CD14-positive monocyte (primary cell): ENCODE measurements at regions not wholly inside any gene's neighbourhood (a gene's known extent, or its start where the extent isn't known, plus 50 kb on each side); places are given as distances from the start of the nearest gene placed in this dataset.

Experiments
- DNase-seq, 3 donors: peaks; one replicate each; pipeline ENCODE4 v3.0.0-alpha.2; 2011 to 2022
- H2AFZ ChIP-seq: 2 replicates; pipeline ENCODE4 v1.6.0; 2012; ENCODE audit warnings: mild to moderate bottlenecking, low read depth, low read length, inconsistent platforms; ENCODE audit not compliant: insufficient read depth, poor library complexity, severe bottlenecking
- H3K27ac ChIP-seq, 2 donors: 1 replicate in 1 of 2; 2 replicates in 1 of 2; pipeline ENCODE4 v1.5.1; 2012 to 2013; ENCODE audit warnings: low read length in 2 of 2, control low read depth in 1 of 2, inconsistent platforms in 1 of 2, low read depth in 1 of 2, mild to moderate bottlenecking in 1 of 2
- H3K27me3 ChIP-seq, 2 donors: one replicate each; pipeline versions ENCODE4 v1.6.0 to v1.6.1; 2011 to 2013; ENCODE audit warnings: low read length in 2 of 2; ENCODE audit not compliant: control insufficient read depth in 2 of 2, insufficient read depth in 2 of 2
- H3K36me3 ChIP-seq, 2 donors: replicated peaks in 1 of 2; 1 replicate in 1 of 2; 2 replicates in 1 of 2; pipeline versions ENCODE4 v1.5.1 to v1.6.1; 2012 to 2013; ENCODE audit warnings: low read length in 2 of 2, control low read depth in 1 of 2, inconsistent platforms in 1 of 2, mild to moderate bottlenecking in 1 of 2; ENCODE audit not compliant: insufficient read depth in 2 of 2, control insufficient read depth in 1 of 2
- H3K4me1 ChIP-seq, 2 donors: 1 replicate in 1 of 2; 2 replicates in 1 of 2; pipeline versions ENCODE4 v1.5.1 to v1.6.1; 2012 to 2013; ENCODE audit warnings: low read length in 2 of 2, control low read depth in 1 of 2, inconsistent platforms in 1 of 2, mild to moderate bottlenecking in 1 of 2, moderate library complexity in 1 of 2; ENCODE audit not compliant: insufficient read depth in 2 of 2, control insufficient read depth in 1 of 2
- H3K4me2 ChIP-seq: replicated peaks from 2 replicates; pipeline ENCODE3; 2012; ENCODE audit warnings: low read length, moderate library complexity, mild to moderate bottlenecking; ENCODE audit not compliant: poor library complexity, severe bottlenecking; ENCODE audit errors: extremely low read depth
- H3K4me3 ChIP-seq, 3 experiments: fragments of 200-600 bp in 1 of 3; sonication (generic) in 1 of 3; replicated peaks in 1 of 3; 1 replicate in 2 of 3; 2 replicates in 1 of 3; pipeline ENCODE4 v1.5.1; 2011 to 2013; ENCODE audit warnings: low read length in 3 of 3, mild to moderate bottlenecking in 3 of 3, control low read depth in 2 of 3, low read depth in 2 of 3, inconsistent platforms in 1 of 3, moderate library complexity in 1 of 3
- H3K79me2 ChIP-seq: 2 replicates; pipeline ENCODE4 v1.6.0; 2012; ENCODE audit warnings: mild to moderate bottlenecking, control low read depth, inconsistent platforms, low read length, moderate library complexity; ENCODE audit not compliant: insufficient read depth
- H3K9ac ChIP-seq: 2 replicates; pipeline ENCODE4 v1.6.0; 2017; ENCODE audit warnings: low read length, mild to moderate bottlenecking; ENCODE audit not compliant: insufficient read depth, poor library complexity, severe bottlenecking
- H3K9me3 ChIP-seq, 2 donors: replicated peaks in 1 of 2; 1 replicate in 1 of 2; 2 replicates in 1 of 2; pipeline versions ENCODE4 v1.5.1 to v1.6.1; 2012 to 2013; ENCODE audit warnings: low read length in 2 of 2, control low read depth in 1 of 2; ENCODE audit not compliant: control insufficient read depth in 1 of 2, insufficient read depth in 1 of 2
- H4K20me1 ChIP-seq: 2 replicates; pipeline ENCODE4 v1.6.0; 2012; ENCODE audit warnings: mild to moderate bottlenecking, low read length, control low read depth, moderate library complexity; ENCODE audit not compliant: insufficient read depth
- H3K27ac Mint-ChIP-seq, 7 donors: one replicate each; pipeline ENCODE4 v1.8.0; 2020; ENCODE audit warnings: mild to moderate bottlenecking in 7 of 7, mixed read lengths in 7 of 7, moderate library complexity in 6 of 7, inconsistent platforms in 2 of 7
- H3K27me3 Mint-ChIP-seq, 3 donors: one replicate each; pipeline ENCODE4 v1.8.0; 2021 to 2022; ENCODE audit warnings: low read depth in 3 of 3, mild to moderate bottlenecking in 3 of 3, mixed read lengths in 3 of 3, moderate library complexity in 3 of 3, inconsistent platforms in 1 of 3
- H3K36me3 Mint-ChIP-seq, 2 donors: one replicate each; pipeline ENCODE4 v1.8.0; 2020; ENCODE audit warnings: mixed read lengths in 2 of 2, inconsistent platforms in 1 of 2, mild to moderate bottlenecking in 1 of 2
- H3K4me1 Mint-ChIP-seq: one replicate; pipeline ENCODE4 v1.8.0; 2020; ENCODE audit warnings: mild to moderate bottlenecking, mixed read lengths
- H3K4me3 Mint-ChIP-seq, 2 donors: one replicate each; pipeline ENCODE4 v1.8.0; 2020; ENCODE audit warnings: mild to moderate bottlenecking in 2 of 2, mixed read lengths in 2 of 2, moderate library complexity in 1 of 2
- H3K9me3 Mint-ChIP-seq, 7 donors: one replicate each; pipeline ENCODE4 v1.8.0; 2020 to 2022; ENCODE audit warnings: mixed read lengths in 7 of 7, mild to moderate bottlenecking in 6 of 7, moderate library complexity in 6 of 7, inconsistent platforms in 2 of 7
- WGBS: methylation state at CpG from one replicate; pipeline ENCODE4 v1.1.5; 2013; ENCODE audit warnings: missing lambda C conversion rate; ENCODE audit not compliant: insufficient coverage; 5-methylcytosine and 5-hydroxymethylcytosine counted together
- intact Hi-C, 2 donors: fragments of 100-400 bp; cut with micrococcal nuclease; formaldehyde crosslinking; loops; one replicate each; pipeline versions ENCODE4 v1.15.0 to v1.15.1; 2023
- TF ChIP-seq, protein P1 (sequence below): fragments of 200-600 bp; IDR thresholded peaks from one replicate; pipeline ENCODE4 v1.8.0; 2022; ENCODE audit warnings: antibody characterized with exemption, mild to moderate bottlenecking

DNA sequence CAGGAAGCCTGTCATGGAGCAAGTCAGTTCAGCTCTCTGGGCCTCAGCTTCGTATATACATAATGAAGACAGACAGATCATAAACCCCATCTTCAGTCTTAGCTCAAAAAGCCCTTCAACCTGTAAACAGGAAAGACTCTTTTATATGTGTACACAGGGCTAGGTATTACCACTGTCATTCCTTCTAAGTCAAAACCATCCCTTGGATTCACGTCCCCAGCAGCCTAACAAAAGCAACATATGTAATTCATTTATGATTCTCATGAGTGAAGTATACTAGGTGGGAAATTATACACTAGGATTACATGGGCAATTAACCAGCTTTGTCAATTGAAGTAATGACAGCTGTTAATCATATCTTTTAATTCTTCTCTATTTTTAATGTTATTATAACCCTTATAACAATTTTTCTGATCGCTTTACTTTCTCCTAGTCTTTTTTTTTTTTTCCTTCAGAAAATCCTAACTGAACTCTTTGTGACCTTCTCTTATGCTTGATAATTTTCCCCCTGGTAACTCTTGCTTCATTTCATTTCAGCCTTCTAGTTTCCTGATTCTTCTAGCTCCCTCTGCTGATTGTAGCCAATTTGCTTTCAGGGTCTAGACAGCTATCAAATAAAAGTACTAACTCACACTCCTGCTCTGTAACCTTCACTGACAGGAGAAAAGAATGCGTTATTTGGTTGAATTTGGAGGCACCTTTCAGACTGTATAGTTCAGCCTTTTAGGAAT, 99.7 kb downstream of the RBM43 start:
- H3K9me3 ChIP-seq, result no peaks in the 10 kb centered on the region
- WGBS, result no CpG with 5 or more reads among the region's 4 CpGs
- H3K79me2 ChIP-seq, result no peaks in the 10 kb centered on the region
- intact Hi-C loops, result no loop called here
- H3K4me2 ChIP-seq, result no peak overlapping the region
- Mint-ChIP-seq H3K27me3 (peaks cover 0 to 5% (median 4%) of the 10 kb centered on the region in 3 donors), H3K4me3 (no peak overlapping the region), H3K9me3 (peaks cover 0 to 1% (median 0%) of the 10 kb centered on the region in 7 donors), H3K36me3 (no peaks in the 10 kb centered on the region), H3K27ac (no peak overlapping the region), H3K4me1 (no peaks in the 10 kb centered on the region)
- H3K4me1 ChIP-seq, result no peaks in the 10 kb centered on the region
- H3K27ac ChIP-seq, result no peak overlapping the region
- no peaks in the 10 kb centered on the region for H4K20me1 ChIP-seq
- no peak overlapping the region for H3K9ac ChIP-seq
- TF ChIP-seq, protein P1, sequence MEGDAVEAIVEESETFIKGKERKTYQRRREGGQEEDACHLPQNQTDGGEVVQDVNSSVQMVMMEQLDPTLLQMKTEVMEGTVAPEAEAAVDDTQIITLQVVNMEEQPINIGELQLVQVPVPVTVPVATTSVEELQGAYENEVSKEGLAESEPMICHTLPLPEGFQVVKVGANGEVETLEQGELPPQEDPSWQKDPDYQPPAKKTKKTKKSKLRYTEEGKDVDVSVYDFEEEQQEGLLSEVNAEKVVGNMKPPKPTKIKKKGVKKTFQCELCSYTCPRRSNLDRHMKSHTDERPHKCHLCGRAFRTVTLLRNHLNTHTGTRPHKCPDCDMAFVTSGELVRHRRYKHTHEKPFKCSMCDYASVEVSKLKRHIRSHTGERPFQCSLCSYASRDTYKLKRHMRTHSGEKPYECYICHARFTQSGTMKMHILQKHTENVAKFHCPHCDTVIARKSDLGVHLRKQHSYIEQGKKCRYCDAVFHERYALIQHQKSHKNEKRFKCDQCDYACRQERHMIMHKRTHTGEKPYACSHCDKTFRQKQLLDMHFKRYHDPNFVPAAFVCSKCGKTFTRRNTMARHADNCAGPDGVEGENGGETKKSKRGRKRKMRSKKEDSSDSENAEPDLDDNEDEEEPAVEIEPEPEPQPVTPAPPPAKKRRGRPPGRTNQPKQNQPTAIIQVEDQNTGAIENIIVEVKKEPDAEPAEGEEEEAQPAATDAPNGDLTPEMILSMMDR, result no peak
- no peaks in the 10 kb centered on the region for H3K36me3 ChIP-seq
- DNase-seq, result no peak
- no peaks in the 10 kb centered on the region for H3K27me3 ChIP-seq
- H2AFZ ChIP-seq, result no peak overlapping the region
- no peak overlapping the region for H3K4me3 ChIP-seq

DNA sequence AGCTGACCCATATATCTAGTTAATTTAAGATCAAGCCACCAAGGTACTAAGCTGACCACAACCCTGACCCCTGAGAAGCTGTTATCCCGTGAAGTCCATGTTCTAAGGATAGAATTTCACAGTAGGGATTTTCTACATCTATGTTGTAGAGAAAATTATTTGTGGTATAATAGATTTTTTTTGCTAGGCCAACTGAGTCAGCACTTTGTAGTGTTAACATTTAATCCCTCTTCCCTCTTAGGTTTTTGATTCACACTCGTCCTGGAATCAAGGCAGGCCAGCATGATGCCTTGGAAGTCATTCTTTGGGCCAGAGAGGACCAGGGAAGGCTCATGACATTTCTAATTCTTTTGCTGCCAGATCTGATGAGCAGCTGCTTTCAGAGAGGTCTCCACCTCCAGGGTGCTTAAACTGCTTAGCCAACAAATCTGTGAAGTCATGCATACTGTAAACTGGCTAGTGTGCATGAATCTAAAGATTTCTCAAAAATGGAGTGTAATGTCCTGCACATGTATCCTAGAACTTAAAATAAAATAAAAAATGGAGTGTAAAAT, 102.5 kb downstream of the RBM43 start:
- H3K27ac Mint-ChIP-seq, result no peak overlapping the region
- no peak for DNase-seq
- no peak overlapping the region for H3K4me2 ChIP-seq
- no peak overlapping the region for H3K9ac ChIP-seq
- no peaks in the 10 kb centered on the region for H3K9me3 ChIP-seq
- no peak overlapping the region for H3K27ac ChIP-seq
- TF ChIP-seq, protein P1, result no peak
- H3K36me3 ChIP-seq, result no peaks in the 10 kb centered on the region
- H4K20me1 ChIP-seq, result no peaks in the 10 kb centered on the region
- H3K27me3 ChIP-seq, result no peaks in the 10 kb centered on the region
- H3K9me3 Mint-ChIP-seq, result no peaks in the 10 kb centered on the region
- WGBS, result 75% methylated on average over 1 of the region's 2 CpGs
- H2AFZ ChIP-seq, result no peak overlapping the region
- no peaks in the 10 kb centered on the region for H3K4me1 Mint-ChIP-seq
- H3K79me2 ChIP-seq, result no peaks in the 10 kb centered on the region
- peaks cover 0 to 7% (median 4%) of the 10 kb centered on the region in 3 donors for H3K27me3 Mint-ChIP-seq
- H3K4me3 ChIP-seq, result no peak overlapping the region
- H3K36me3 Mint-ChIP-seq, result no peaks in the 10 kb centered on the region
- intact Hi-C loops, result no loop called here
- no peaks in the 10 kb centered on the region for H3K4me1 ChIP-seq
- no peak overlapping the region for H3K4me3 Mint-ChIP-seq
